Karpas-422 (cell line): ENCODE measurements at regions not wholly inside any gene's neighbourhood (a gene's known extent, or its start where the extent isn't known, plus 50 kb on each side); places are given as distances from the start of the nearest gene placed in this dataset.

ENCODE experiments used
- DNase-seq: peaks from one replicate; pipeline ENCODE4 v3.0.0-alpha.2; 2015
- H2AFZ ChIP-seq: fragments of 200-600 bp; sonication (generic); 2 replicates; pipeline ENCODE4 v1.6.1; 2014; ENCODE audit warnings: antibody characterized with exemption, low read length, mixed read lengths
- H3K27ac ChIP-seq: fragments of 200-600 bp; sonication (generic); 2 replicates; pipeline ENCODE4 v1.5.1; 2014; ENCODE audit warnings: mild to moderate bottlenecking, low read length, moderate library complexity
- H3K27me3 ChIP-seq: fragments of 200-600 bp; sonication (generic); 2 replicates; pipeline ENCODE4 v1.6.1; 2014; ENCODE audit warnings: low read length, mixed read lengths
- H3K36me3 ChIP-seq: fragments of 200-600 bp; sonication (generic); 2 replicates; pipeline ENCODE4 v1.6.1; 2014; ENCODE audit warnings: low read length, mixed read lengths; ENCODE audit not compliant: insufficient read depth
- H3K4me1 ChIP-seq: fragments of 200-600 bp; sonication (generic); 2 replicates; pipeline ENCODE4 v1.6.1; 2014; ENCODE audit warnings: mild to moderate bottlenecking, low read length, mixed read lengths
- H3K4me2 ChIP-seq: fragments of 200-600 bp; sonication (generic); 2 replicates; pipeline ENCODE4 v1.6.1; 2014; ENCODE audit warnings: low read length, low read depth, mild to moderate bottlenecking; ENCODE audit not compliant: poor library complexity, severe bottlenecking
- H3K4me3 ChIP-seq: fragments of 200-600 bp; sonication (generic); 2 replicates; pipeline ENCODE4 v1.5.1; 2014; ENCODE audit warnings: mild to moderate bottlenecking, antibody characterized with exemption, low read length, mixed read lengths
- H3K79me2 ChIP-seq: fragments of 200-600 bp; sonication (generic); 2 replicates; pipeline ENCODE4 v1.6.1; 2014; ENCODE audit warnings: mild to moderate bottlenecking, low read length, mixed read lengths
- H3K9ac ChIP-seq: fragments of 200-600 bp; sonication (generic); 2 replicates; pipeline ENCODE4 v1.6.0; 2014; ENCODE audit warnings: low read length
- H3K9me2 ChIP-seq: fragments of 200-600 bp; sonication (generic), shearing (Covaris generic); replicated peaks from 2 replicates; pipeline ENCODE4 v1.6.0; 2014; ENCODE audit warnings: mild to moderate bottlenecking, low read length, moderate library complexity; ENCODE audit not compliant: insufficient read depth
- H3K9me3 ChIP-seq: fragments of 300-700, 200-600 bp; sonication (generic); 2 replicates; pipeline ENCODE4 v1.6.1; 2014; ENCODE audit warnings: low read length, mixed read lengths
- H4K20me1 ChIP-seq: fragments of 200-600 bp; sonication (generic); 2 replicates; pipeline ENCODE4 v1.6.1; 2014; ENCODE audit warnings: mild to moderate bottlenecking, antibody characterized with exemption, low read length, low read depth; ENCODE audit not compliant: insufficient read depth

DNA sequence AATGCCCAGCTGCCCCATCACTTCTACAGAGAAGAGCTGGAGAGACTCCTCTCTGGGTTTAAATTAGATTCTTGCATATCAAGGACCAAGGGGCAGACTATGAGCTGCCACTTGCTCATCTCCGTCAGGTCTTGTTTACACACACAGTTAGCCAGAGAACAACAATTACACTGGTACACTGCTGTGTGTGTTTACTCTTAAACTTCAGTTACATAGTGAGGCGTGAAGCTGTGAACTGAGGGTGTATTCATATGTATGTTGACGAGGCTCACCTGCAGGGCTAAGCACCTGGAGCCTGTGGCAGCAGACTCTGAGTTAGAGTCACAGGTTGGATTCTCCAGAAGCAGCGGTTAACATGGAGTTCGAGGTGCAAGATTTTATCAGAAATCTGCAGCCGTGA is 155.4 kb upstream of the ANKH start:
- no peaks in the 10 kb centered on the region for H3K9me2 ChIP-seq
- no peaks in the 10 kb centered on the region for H3K9me3 ChIP-seq
- H3K9ac ChIP-seq, result no peak overlapping the region
- H4K20me1 ChIP-seq, result no peaks in the 10 kb centered on the region
- no peak overlapping the region for H3K4me2 ChIP-seq
- H3K4me1 ChIP-seq, result no peaks in the 10 kb centered on the region
- H3K36me3 ChIP-seq, result no peaks in the 10 kb centered on the region
- no peak overlapping the region for H3K27ac ChIP-seq
- no peak overlapping the region for H3K4me3 ChIP-seq
- no peaks in the 10 kb centered on the region for H3K27me3 ChIP-seq
- no peaks in the 10 kb centered on the region for H3K79me2 ChIP-seq
- no peak for DNase-seq
- H2AFZ ChIP-seq, result no peak overlapping the region

DNA sequence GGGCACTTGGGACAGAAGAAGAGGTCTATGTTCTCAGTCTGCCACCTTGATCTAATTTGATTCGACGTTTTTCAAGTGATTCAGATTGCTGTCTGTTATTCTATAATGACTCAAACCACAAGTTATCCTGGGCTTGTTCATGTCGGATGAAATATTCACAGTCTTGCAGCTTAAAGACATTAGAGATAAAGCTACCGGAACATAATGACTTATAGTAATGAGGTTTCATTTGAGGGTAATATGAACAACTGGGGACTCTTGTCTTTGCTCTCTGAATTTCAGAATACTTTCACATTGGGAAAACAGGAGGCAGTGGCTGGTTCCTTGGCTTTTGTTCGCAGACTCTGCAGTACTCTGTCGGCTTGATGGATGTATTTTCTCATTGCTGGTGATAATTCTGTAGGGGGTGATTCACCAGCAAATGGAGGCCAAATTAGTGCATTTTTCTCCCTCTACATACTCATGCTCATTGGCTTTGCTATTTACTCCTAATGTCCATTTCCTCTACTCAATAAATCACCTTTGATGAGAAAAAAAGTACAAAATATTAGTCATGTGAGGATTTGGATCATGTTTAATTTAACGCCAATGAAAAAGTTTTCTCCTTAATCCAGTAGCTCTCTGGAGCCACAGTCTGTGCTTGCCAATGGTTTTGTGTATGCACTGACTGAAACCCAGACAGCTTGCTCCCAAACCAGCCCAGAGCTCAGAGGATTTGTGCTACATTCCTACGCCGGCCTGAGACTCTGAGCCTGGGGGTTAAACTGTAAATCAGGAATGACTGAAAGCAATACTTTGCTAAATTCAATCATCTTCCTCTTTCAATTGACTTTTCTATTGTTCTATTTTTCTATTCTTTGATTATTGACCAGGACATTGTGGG is 154.7 kb upstream of the ANKH start:
- no peaks in the 10 kb centered on the region for H3K4me1 ChIP-seq
- no peaks in the 10 kb centered on the region for H3K79me2 ChIP-seq
- H3K9me3 ChIP-seq, result no peaks in the 10 kb centered on the region
- H4K20me1 ChIP-seq, result no peaks in the 10 kb centered on the region
- H2AFZ ChIP-seq, result no peak overlapping the region
- no peaks in the 10 kb centered on the region for H3K36me3 ChIP-seq
- no peak overlapping the region for H3K4me2 ChIP-seq
- H3K9me2 ChIP-seq, result no peaks in the 10 kb centered on the region
- no peaks in the 10 kb centered on the region for H3K27me3 ChIP-seq
- no peak overlapping the region for H3K27ac ChIP-seq
- no peak overlapping the region for H3K9ac ChIP-seq
- no peak overlapping the region for H3K4me3 ChIP-seq
- no peak for DNase-seq

DNA sequence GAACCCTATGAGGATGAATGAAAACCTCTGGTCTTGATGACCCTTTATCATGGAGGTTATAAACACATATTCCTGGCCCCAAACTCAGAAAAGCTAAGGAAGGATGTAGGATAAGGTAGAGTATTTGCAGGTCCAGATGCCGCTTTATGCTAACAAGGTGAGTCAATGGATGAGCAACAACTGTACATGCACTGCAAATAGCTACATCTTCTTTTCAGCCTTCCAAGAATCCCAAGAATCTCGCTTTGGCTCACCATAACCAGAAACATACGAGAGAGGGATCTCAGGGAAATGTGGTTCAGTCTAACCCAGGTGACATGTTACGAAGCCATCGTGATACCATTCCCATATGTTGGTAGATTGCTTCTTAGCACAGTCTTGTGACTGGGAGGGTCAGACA is 152.3 kb upstream of the ANKH start:
- H2AFZ ChIP-seq, result no peak overlapping the region
- H3K27ac ChIP-seq, result no peak overlapping the region

DNA sequence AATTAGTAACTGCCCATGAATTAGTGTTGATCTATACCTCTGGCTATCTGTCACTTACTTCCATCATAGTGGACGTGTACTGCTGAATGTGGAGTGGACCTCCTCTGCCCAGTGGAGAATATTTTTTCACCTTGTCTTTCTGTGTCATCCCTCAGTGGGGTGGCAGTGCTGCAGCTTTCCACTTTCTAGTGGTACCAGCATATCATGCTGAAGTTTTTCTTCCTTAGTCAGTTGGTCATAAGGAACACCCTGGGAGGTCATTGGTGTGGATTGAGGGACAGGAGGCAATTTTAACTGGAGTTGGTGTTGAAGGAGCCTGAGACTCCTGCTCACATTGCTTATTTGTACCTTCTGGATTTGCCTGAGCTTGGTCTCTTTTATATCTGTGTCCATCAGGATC is 151.7 kb upstream of the ANKH start:
- DNase-seq, result no peak
- Histone ChIP-seq H3K27me3 (no peaks in the 10 kb centered on the region), H3K36me3 (no peaks in the 10 kb centered on the region), H3K27ac (no peak overlapping the region), H3K4me1 (no peaks in the 10 kb centered on the region), H3K9me2 (no peaks in the 10 kb centered on the region), H2AFZ (no peak overlapping the region), H3K4me3 (no peak overlapping the region), H3K9ac (no peak overlapping the region), H3K79me2 (no peaks in the 10 kb centered on the region), H4K20me1 (no peaks in the 10 kb centered on the region), H3K9me3 (no peaks in the 10 kb centered on the region), H3K4me2 (no peak overlapping the region)

More for the DNA sequence above, 152.3 kb upstream of the ANKH start:
- Histone ChIP-seq H3K4me3 (no peak overlapping the region), H3K27me3 (no peaks in the 10 kb centered on the region), H3K9ac (no peak overlapping the region), H3K9me3 (no peaks in the 10 kb centered on the region), H3K79me2 (no peaks in the 10 kb centered on the region), H3K4me2 (no peak overlapping the region), H3K4me1 (no peaks in the 10 kb centered on the region), H3K9me2 (no peaks in the 10 kb centered on the region), H4K20me1 (no peaks in the 10 kb centered on the region), H3K36me3 (no peaks in the 10 kb centered on the region)
- no peak for DNase-seq

DNA sequence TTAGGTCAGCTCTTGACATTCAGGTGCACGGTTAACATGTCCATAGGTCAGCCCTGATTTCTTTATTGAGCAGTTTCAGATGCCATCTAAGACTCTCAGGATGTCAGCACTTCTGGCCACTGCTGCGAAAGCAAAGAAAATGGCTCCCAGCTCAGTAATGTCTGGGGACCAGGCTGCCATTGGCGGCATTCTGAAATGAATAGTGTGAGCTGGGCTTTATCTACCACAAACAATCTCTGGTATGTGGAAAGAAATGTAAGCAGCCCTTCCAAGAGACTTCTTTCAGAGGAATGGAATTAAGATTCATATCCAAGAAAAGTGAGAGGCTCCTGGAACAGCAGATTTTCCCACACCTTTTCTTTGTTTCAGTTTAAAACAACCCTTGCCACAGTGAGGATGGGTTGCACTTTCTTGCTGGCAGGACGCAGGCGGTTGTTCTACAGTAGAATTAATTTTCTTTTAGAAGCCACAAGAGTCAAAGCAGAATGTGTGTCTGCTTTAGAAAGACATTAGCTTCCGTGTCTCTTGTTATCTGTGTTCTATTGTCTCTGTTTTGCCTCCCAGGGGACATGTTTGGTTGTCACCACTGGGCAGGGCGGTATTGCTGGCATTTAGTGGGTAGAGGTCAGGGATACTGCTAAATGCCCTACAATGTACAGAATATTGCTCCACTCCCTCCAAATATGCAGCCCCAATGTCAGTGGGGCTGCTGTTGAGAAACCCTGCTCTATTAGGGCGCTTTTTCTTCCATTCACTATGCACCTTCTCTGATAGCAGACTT is 149.9 kb upstream of the ANKH start:
- Histone ChIP-seq H3K4me3 (no peak overlapping the region), H4K20me1 (no peaks in the 10 kb centered on the region), H3K4me1 (no peaks in the 10 kb centered on the region), H3K27me3 (no peaks in the 10 kb centered on the region), H2AFZ (no peak overlapping the region), H3K79me2 (no peaks in the 10 kb centered on the region), H3K27ac (no peak overlapping the region), H3K36me3 (no peaks in the 10 kb centered on the region), H3K9ac (no peak overlapping the region), H3K4me2 (no peak overlapping the region), H3K9me2 (no peaks in the 10 kb centered on the region), H3K9me3 (no peaks in the 10 kb centered on the region)
- DNase-seq, result no peak

DNA sequence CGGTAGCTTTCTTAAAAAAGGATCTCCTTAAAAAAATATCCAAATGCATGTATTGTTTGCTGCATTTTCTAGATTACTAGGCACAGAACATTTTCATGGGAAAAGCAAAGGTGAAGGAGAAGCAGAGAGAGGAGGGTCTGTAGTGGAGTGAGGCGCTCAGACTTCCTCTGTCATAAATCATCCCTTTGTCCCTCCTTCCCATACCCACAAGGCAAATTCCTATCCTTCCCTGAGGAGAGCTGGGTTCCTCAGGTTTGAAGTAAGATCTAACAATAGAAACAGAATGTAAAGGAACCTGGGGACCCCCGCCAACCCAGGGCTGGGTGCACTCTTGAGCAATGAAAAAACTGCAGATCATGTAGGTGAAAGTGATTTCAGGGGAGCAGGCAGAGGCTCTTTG is 149.2 kb upstream of the ANKH start:
- H3K79me2 ChIP-seq, result no peaks in the 10 kb centered on the region
- no peak overlapping the region for H3K4me3 ChIP-seq
- H3K27me3 ChIP-seq, result no peaks in the 10 kb centered on the region
- no peaks in the 10 kb centered on the region for H3K4me1 ChIP-seq
- H3K9me2 ChIP-seq, result no peaks in the 10 kb centered on the region
- no peak overlapping the region for H3K27ac ChIP-seq
- no peak overlapping the region for H3K9ac ChIP-seq
- no peaks in the 10 kb centered on the region for H3K9me3 ChIP-seq
- H4K20me1 ChIP-seq, result no peaks in the 10 kb centered on the region
- no peaks in the 10 kb centered on the region for H3K36me3 ChIP-seq
- no peak overlapping the region for H2AFZ ChIP-seq
- DNase-seq, result no peak
- no peak overlapping the region for H3K4me2 ChIP-seq

DNA sequence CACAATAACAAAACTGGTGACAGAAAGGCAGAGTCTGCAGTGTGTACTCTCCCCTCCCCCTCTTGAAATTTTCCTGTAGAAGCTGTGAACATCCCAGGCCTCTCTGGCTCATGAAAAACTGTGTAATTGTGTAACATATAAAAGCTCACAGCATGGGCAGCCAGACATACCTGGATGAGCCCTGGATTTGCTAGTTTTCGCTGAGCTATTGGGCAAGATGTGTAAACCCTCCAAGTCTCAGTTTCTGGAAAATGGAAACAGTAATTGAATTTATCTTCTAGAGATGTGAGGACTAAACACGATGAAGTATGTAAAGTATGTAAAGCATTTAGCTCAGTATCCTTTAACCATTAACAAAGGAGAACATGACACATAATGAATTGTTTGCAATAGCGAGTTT is 143.2 kb upstream of the ANKH start:
- Histone ChIP-seq H3K9me3 (no peaks in the 10 kb centered on the region), H3K4me3 (no peak overlapping the region), H4K20me1 (no peaks in the 10 kb centered on the region), H3K4me1 (no peaks in the 10 kb centered on the region), H3K79me2 (no peaks in the 10 kb centered on the region), H3K9me2 (no peaks in the 10 kb centered on the region), H3K36me3 (no peaks in the 10 kb centered on the region), H3K27ac (no peak overlapping the region), H3K9ac (no peak overlapping the region), H2AFZ (no peak overlapping the region), H3K27me3 (no peaks in the 10 kb centered on the region), H3K4me2 (no peak overlapping the region)
- no peak for DNase-seq

DNA sequence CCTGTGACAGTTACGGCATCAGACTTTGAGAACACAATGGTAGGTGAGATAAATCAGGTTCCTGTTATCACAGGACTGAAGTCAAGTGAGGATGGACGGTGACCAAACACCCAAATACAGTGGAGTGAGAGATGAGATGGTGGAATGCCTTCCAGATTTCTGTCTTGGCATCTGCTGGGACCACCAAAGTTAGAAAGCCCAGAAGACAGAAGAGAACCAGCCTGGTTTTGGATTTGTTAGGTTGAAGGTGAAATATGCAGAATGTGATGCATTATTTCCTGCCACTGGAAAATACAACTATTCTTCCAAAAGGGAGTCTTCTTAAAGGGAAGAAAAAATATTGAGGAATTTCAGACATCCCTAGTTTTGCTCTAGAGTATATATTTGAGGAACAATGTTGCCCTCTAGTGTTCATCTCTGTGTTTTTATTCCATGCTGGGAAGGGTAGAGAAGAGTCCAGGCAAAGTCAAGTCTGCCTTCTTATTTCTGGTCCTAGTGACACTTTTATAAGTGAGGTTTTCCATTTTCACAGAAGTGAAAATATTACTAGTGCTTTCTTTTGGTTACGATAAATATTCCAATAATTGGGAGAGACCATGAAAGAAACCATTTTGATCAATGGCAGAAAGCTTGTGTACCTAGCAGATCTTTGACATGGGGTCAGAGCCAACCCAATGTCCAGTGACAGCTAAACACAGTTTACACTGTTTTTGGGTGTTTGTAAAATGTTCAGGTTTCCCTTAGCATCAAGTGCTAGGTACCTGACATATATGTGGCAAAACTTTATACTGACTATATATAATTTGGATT is 142.3 kb upstream of the ANKH start:
- H3K9ac ChIP-seq, result no peak overlapping the region
- no peaks in the 10 kb centered on the region for H3K36me3 ChIP-seq
- H3K79me2 ChIP-seq, result no peaks in the 10 kb centered on the region
- H3K4me3 ChIP-seq, result no peak overlapping the region
- no peaks in the 10 kb centered on the region for H3K27me3 ChIP-seq
- H3K9me2 ChIP-seq, result no peaks in the 10 kb centered on the region
- no peak overlapping the region for H2AFZ ChIP-seq
- no peaks in the 10 kb centered on the region for H4K20me1 ChIP-seq
- no peaks in the 10 kb centered on the region for H3K4me1 ChIP-seq
- H3K27ac ChIP-seq, result no peak overlapping the region
- DNase-seq, result peak; percentile 58
- no peak overlapping the region for H3K4me2 ChIP-seq
- no peaks in the 10 kb centered on the region for H3K9me3 ChIP-seq
